GM23338 (cell line): ENCODE measurements at regions not wholly inside any gene's neighbourhood (a gene's known extent, or its start where the extent isn't known, plus 50 kb on each side); places are given as distances from the start of the nearest gene placed in this dataset.

Source experiments
- CREB1 ChIP-seq: fragments of 250-450 bp; sonication (Bioruptor Pico); IDR thresholded peaks from 2 replicates; pipeline ENCODE4 v1.5.0; 2020; ENCODE audit warnings: low read depth, mild to moderate bottlenecking, moderate library complexity
- CTCF ChIP-seq, 2 experiments: fragments of 200-600 bp in 1 of 2; sonication (generic) in 1 of 2; conservative IDR thresholded peaks; 2 replicates each; pipeline versions ENCODE4 v1.5.1 to v1.6.1; 2016 to 2017; ENCODE audit warnings: antibody characterized with exemption in 2 of 2, low read depth in 2 of 2, mild to moderate bottlenecking in 2 of 2, moderate library complexity in 1 of 2
- EZH2 ChIP-seq: fragments of 200-600 bp; sonication (generic); IDR thresholded peaks from one replicate; pipeline ENCODE4 v1.8.0; 2017; ENCODE audit warnings: antibody characterized with exemption, mild to moderate bottlenecking, low read depth; ENCODE audit not compliant: unreplicated experiment
- EZH2phosphoT487 ChIP-seq: fragments of 200-600 bp; sonication (generic); IDR thresholded peaks from one replicate; pipeline ENCODE4 v1.8.1; 2018; ENCODE audit warnings: antibody characterized with exemption; ENCODE audit not compliant: unreplicated experiment
- POLR2AphosphoS5 ChIP-seq: IDR thresholded peaks from 2 replicates; pipeline ENCODE4 v1.6.1; 2016; ENCODE audit warnings: antibody characterized with exemption, low read depth
- REST ChIP-seq: IDR thresholded peaks from one replicate; pipeline ENCODE4 v1.6.1; 2018; ENCODE audit warnings: antibody characterized with exemption; ENCODE audit not compliant: unreplicated experiment
- ZNF114 ChIP-seq: fragments of 250-450 bp; sonication (Bioruptor Pico); IDR thresholded peaks from 2 replicates; pipeline ENCODE4 v1.5.0; 2020; ENCODE audit warnings: mild to moderate bottlenecking, moderate library complexity
- ZNF462 ChIP-seq: fragments of 250-450 bp; sonication (Bioruptor Pico); IDR thresholded peaks from 2 replicates; pipeline ENCODE4 v1.5.0; 2020; ENCODE audit warnings: mild to moderate bottlenecking, moderate library complexity

GRCh38 chr1:40927781-40928180, 51.7 kb upstream of the CTPS1 start:
- TF ChIP-seq EZH2phosphoT487 (no peak), CTCF (conservative IDR thresholded peaks at IDR 0.05; ENCODE audit: low read depth in 2 of 2) (no peak), POLR2AphosphoS5 (no peak), EZH2 (no peak), REST (no peak), CREB1 (CRISPR knock-in tag) (no peak), ZNF114 (CRISPR knock-in tag) (no peak), ZNF462 (no peak)
